GM10266 (cell line): ENCODE measurements at regions not wholly inside any gene's neighbourhood (a gene's known extent, or its start where the extent isn't known, plus 50 kb on each side); places are given as distances from the start of the nearest gene placed in this dataset.

ENCODE experiments used
- DNase-seq: peaks from one replicate; pipeline ENCODE4 v3.0.0; 2012; ENCODE audit errors: extremely low spot score
- TF ChIP-seq, protein P1 (sequence below): IDR thresholded peaks from 2 replicates; pipeline ENCODE4 v1.5.1; 2012; ENCODE audit warnings: mild to moderate bottlenecking, low read depth; ENCODE audit not compliant: control insufficient read depth, insufficient read depth; ENCODE audit errors: missing control alignments

- TF ChIP-seq, protein P1, sequence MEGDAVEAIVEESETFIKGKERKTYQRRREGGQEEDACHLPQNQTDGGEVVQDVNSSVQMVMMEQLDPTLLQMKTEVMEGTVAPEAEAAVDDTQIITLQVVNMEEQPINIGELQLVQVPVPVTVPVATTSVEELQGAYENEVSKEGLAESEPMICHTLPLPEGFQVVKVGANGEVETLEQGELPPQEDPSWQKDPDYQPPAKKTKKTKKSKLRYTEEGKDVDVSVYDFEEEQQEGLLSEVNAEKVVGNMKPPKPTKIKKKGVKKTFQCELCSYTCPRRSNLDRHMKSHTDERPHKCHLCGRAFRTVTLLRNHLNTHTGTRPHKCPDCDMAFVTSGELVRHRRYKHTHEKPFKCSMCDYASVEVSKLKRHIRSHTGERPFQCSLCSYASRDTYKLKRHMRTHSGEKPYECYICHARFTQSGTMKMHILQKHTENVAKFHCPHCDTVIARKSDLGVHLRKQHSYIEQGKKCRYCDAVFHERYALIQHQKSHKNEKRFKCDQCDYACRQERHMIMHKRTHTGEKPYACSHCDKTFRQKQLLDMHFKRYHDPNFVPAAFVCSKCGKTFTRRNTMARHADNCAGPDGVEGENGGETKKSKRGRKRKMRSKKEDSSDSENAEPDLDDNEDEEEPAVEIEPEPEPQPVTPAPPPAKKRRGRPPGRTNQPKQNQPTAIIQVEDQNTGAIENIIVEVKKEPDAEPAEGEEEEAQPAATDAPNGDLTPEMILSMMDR = no peak
- DNase-seq = no peak
Measured at GRCh38 chr12:67837876-67838275, 151.4 kb upstream of the IFNG-AS1 start.

- no peak for DNase-seq
- TF ChIP-seq, protein P1 = no peak
Measured at GRCh38 chr12:67842124-67842523, 147.1 kb upstream of the IFNG-AS1 start.

GRCh38 chr12:67843257-67843656 lies 146.0 kb upstream of the IFNG-AS1 start:
- DNase-seq = no peak
- TF ChIP-seq, protein P1 = no peak

- no peak for DNase-seq
- TF ChIP-seq, protein P1 = no peak
Measured at GRCh38 chr12:67852701-67853100, 136.5 kb upstream of the IFNG-AS1 start.

DNA sequence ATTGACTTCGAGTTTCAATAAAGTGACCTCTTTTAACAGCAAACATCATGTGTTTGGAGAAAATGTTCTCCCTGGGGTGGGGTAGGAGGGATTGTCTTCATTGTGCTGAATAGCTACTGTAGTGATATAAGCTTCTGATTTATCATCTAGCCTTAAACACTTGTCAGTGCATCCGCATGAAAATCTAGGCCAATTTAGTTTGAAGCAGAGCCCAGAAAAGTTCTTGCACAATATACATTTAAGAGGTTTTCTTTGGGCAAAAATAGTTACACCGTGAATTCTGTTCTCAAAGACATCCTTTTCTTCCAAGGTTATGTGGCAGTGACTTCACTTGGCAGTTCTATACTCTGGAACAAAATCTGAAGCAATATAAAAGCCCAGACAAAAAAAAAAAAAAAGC lies 136.0 kb upstream of the IFNG-AS1 start:
- TF ChIP-seq, protein P1 = no peak
- no peak for DNase-seq

DNA sequence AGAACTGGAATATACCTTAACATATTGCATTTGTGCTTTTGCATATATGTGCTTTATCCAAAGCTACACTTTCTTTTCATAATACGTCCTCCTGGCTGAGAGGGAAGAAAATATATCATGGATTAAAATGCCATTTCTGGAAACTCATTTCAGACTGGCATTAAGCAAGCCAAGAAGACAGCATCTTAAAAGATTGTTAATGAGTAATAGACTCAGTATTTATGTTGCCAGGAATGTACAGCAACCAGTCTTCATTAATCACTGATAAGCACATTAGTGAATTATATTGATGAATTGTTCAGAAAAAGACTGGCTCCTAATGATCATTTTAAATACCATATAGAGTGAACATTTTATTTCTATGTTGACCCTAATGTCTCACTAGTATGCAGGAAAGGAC lies 134.9 kb upstream of the IFNG-AS1 start:
- DNase-seq = no peak
- TF ChIP-seq, protein P1 = no peak

GRCh38 chr12:67855103-67855502 lies 134.1 kb upstream of the IFNG-AS1 start:
- no peak for DNase-seq

More at GRCh38 chr12:67855103-67855502, 134.1 kb upstream of the IFNG-AS1 start:
- TF ChIP-seq, protein P1 = no peak
